GM12878 (cell line): ENCODE measurements at regions not wholly inside any gene's neighbourhood (a gene's known extent, or its start where the extent isn't known, plus 50 kb on each side); places are given as distances from the start of the nearest gene placed in this dataset.

ENCODE experiments used
- ASH2L ChIP-seq: fragments of 300-600, 200-600 bp; sonication (generic); IDR thresholded peaks from 2 replicates; pipeline ENCODE4 v1.6.1; 2017; ENCODE audit warnings: low read depth, mild to moderate bottlenecking, borderline replicate concordance
- BACH1 ChIP-seq: fragments of 450-650 bp; IDR thresholded peaks from 2 replicates; pipeline ENCODE4 v1.6.1; 2017; ENCODE audit warnings: mild to moderate bottlenecking, borderline replicate concordance
- CHD1 ChIP-seq: IDR thresholded peaks from 2 replicates; pipeline ENCODE4 v1.6.1; 2012; ENCODE audit warnings: low read depth, low read length, improper control_type of control experiment
- CHD2 ChIP-seq: IDR thresholded peaks from 2 replicates; pipeline ENCODE4 v1.6.1; 2011; ENCODE audit warnings: low read depth, low read length, improper control_type of control experiment, borderline replicate concordance
- EED ChIP-seq: sonication (generic); IDR thresholded peaks from 2 replicates; pipeline ENCODE4 v1.6.1; 2016; ENCODE audit warnings: antibody characterized with exemption, low read depth
- ETV6 ChIP-seq, 2 experiments: fragments of 450-650 bp in 1 of 2; IDR thresholded peaks in 1 of 2; conservative IDR thresholded peaks in 1 of 2; 2 replicates each; pipeline ENCODE4 v1.6.1; 2014; ENCODE audit warnings: antibody characterized with exemption in 1 of 2, borderline replicate concordance in 1 of 2, low read depth in 1 of 2, mild to moderate bottlenecking in 1 of 2, moderate library complexity in 1 of 2
- EZH2 ChIP-seq: IDR thresholded peaks from 2 replicates; pipeline ENCODE4 v1.6.1; 2012; ENCODE audit warnings: low read depth, mild to moderate bottlenecking, control low read depth, inconsistent platforms, low read length, borderline replicate concordance; ENCODE audit not compliant: control insufficient read depth
- FOS ChIP-seq: IDR thresholded peaks from 3 replicates; pipeline ENCODE4 v1.6.1; 2011; ENCODE audit warnings: borderline replicate concordance; ENCODE audit not compliant: insufficient read length; ENCODE audit errors: extremely low read depth
- FOXM1 ChIP-seq: IDR thresholded peaks from 2 replicates; pipeline ENCODE4 v1.6.1; 2012; ENCODE audit warnings: low read depth, mild to moderate bottlenecking, inconsistent platforms, low read length, moderate library complexity
- KLF5 ChIP-seq: fragments of 450-650 bp; IDR thresholded peaks from 2 replicates; pipeline ENCODE4 v1.6.1; 2014; ENCODE audit warnings: mild to moderate bottlenecking; ENCODE audit not compliant: partially characterized antibody
- MEF2B ChIP-seq: fragments of 450-650 bp; IDR thresholded peaks from 2 replicates; pipeline ENCODE4 v1.6.1; 2018; ENCODE audit warnings: mild to moderate bottlenecking, moderate library complexity; ENCODE audit not compliant: partially characterized antibody, poor library complexity, severe bottlenecking
- MTA2 ChIP-seq: fragments of 450-650 bp; IDR thresholded peaks from 2 replicates; pipeline ENCODE4 v1.6.1; 2016; ENCODE audit warnings: low read depth, mild to moderate bottlenecking, moderate library complexity
- NBN ChIP-seq: fragments of 450-650 bp; IDR thresholded peaks from 2 replicates; pipeline ENCODE4 v1.6.1; 2016
- NFIC ChIP-seq: IDR thresholded peaks from 2 replicates; pipeline ENCODE4 v1.6.1; 2012; ENCODE audit warnings: low read depth, mild to moderate bottlenecking, inconsistent platforms, low read length, moderate library complexity
- NR2F1 ChIP-seq: fragments of 450-650 bp; conservative IDR thresholded peaks from 2 replicates; pipeline ENCODE4 v1.6.1; 2017; ENCODE audit warnings: mild to moderate bottlenecking
- RB1 ChIP-seq: fragments of 450-650 bp; formaldehyde crosslinking; IDR thresholded peaks from 2 replicates; pipeline ENCODE4 v1.6.1; 2017; ENCODE audit warnings: mild to moderate bottlenecking, borderline replicate concordance
- SIN3A ChIP-seq: IDR thresholded peaks from 2 replicates; pipeline ENCODE4 v1.6.1; 2012; ENCODE audit warnings: low read depth, low read length, improper control_type of control experiment
- SMAD1 ChIP-seq: fragments of 450-650 bp; IDR thresholded peaks from 2 replicates; pipeline ENCODE4 v1.6.1; 2018; ENCODE audit warnings: mild to moderate bottlenecking, low read depth; ENCODE audit not compliant: partially characterized antibody
- STAT1 ChIP-seq: fragments of 450-650 bp; conservative IDR thresholded peaks from 2 replicates; pipeline ENCODE4 v1.6.1; 2014; ENCODE audit warnings: antibody characterized with exemption, mild to moderate bottlenecking
- STAT3 ChIP-seq: IDR thresholded peaks from 2 replicates; pipeline ENCODE4 v1.6.1; 2011; ENCODE audit warnings: low read depth, low read length, improper control_type of control experiment
- TAF1 ChIP-seq: IDR thresholded peaks from 2 replicates; pipeline ENCODE4 v1.6.1; 2011; ENCODE audit warnings: mild to moderate bottlenecking, low read depth, low read length, borderline replicate concordance
- TBL1XR1 ChIP-seq: IDR thresholded peaks from 2 replicates; pipeline ENCODE4 v1.6.1; 2012; ENCODE audit warnings: low read depth, low read length, improper control_type of control experiment
- TCF7 ChIP-seq: IDR thresholded peaks from 2 replicates; pipeline ENCODE4 v1.6.1; 2014; ENCODE audit warnings: antibody characterized with exemption, borderline replicate concordance
- ZZZ3 ChIP-seq: IDR thresholded peaks from 2 replicates; pipeline ENCODE4 v1.6.1; 2011; ENCODE audit warnings: low read depth; ENCODE audit not compliant: control insufficient read depth, insufficient read length
- TF ChIP-seq, protein P1 (sequence below): fragments of 450-650 bp; IDR thresholded peaks from 2 replicates; pipeline ENCODE4 v1.6.1; 2014; ENCODE audit warnings: mild to moderate bottlenecking
- TF ChIP-seq, protein P2 (sequence below): fragments of 450-650 bp; IDR thresholded peaks from 2 replicates; pipeline ENCODE4 v1.6.1; 2017; ENCODE audit warnings: mild to moderate bottlenecking
- TF ChIP-seq, protein P3 (sequence below): IDR thresholded peaks from 2 replicates; pipeline ENCODE4 v1.6.1; 2011; ENCODE audit warnings: borderline replicate concordance, low read depth, mild to moderate bottlenecking, moderate library complexity, low read length; ENCODE audit not compliant: insufficient read depth, poor library complexity, severe bottlenecking
- TF ChIP-seq, protein P4 (sequence below): IDR thresholded peaks from 2 replicates; pipeline ENCODE4 v1.6.1; 2012; ENCODE audit warnings: low read depth, low read length, improper control_type of control experiment

DNA sequence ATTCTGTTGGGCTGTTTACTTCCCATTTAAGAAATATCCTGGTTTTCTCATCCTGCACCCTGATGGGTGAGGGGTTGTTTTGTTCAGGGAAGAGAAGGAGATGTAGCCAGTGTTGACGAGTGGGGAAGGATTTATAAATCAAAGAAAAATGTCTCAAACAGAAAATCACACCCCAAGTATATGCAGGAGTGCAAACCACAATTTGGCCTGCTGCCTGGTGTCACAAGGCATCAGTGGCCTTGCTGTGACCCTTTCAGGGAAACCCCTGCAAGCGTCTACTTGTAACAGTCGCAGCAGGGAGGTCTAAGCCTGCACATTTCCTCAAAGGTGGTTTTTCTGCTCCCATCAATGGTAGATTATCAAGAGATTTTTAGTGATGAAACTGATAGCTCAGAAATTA lies 132.6 kb upstream of the LRRN1 start (continued):
- TF ChIP-seq RB1 = no peak
- no peak for TF ChIP-seq ASH2L
- TF ChIP-seq KLF5 = no peak
- TF ChIP-seq STAT3 = no peak
- TF ChIP-seq NFIC = peak; percentile 80
- TF ChIP-seq MEF2B = peak; percentile 54
- TF ChIP-seq, protein P1, sequence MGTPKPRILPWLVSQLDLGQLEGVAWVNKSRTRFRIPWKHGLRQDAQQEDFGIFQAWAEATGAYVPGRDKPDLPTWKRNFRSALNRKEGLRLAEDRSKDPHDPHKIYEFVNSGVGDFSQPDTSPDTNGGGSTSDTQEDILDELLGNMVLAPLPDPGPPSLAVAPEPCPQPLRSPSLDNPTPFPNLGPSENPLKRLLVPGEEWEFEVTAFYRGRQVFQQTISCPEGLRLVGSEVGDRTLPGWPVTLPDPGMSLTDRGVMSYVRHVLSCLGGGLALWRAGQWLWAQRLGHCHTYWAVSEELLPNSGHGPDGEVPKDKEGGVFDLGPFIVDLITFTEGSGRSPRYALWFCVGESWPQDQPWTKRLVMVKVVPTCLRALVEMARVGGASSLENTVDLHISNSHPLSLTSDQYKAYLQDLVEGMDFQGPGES = no peak
- no peak for TF ChIP-seq BACH1
- TF ChIP-seq FOS = no peak
- TF ChIP-seq SIN3A = no peak
- no peak for TF ChIP-seq CHD1
- TF ChIP-seq CHD2 = 0 out of 2 replicates have a peak, but pooled peaks have one; percentile 36
- TF ChIP-seq, protein P2, sequence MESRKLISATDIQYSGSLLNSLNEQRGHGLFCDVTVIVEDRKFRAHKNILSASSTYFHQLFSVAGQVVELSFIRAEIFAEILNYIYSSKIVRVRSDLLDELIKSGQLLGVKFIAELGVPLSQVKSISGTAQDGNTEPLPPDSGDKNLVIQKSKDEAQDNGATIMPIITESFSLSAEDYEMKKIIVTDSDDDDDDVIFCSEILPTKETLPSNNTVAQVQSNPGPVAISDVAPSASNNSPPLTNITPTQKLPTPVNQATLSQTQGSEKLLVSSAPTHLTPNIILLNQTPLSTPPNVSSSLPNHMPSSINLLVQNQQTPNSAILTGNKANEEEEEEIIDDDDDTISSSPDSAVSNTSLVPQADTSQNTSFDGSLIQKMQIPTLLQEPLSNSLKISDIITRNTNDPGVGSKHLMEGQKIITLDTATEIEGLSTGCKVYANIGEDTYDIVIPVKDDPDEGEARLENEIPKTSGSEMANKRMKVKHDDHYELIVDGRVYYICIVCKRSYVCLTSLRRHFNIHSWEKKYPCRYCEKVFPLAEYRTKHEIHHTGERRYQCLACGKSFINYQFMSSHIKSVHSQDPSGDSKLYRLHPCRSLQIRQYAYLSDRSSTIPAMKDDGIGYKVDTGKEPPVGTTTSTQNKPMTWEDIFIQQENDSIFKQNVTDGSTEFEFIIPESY = no peak
- TF ChIP-seq ZZZ3 = no peak
- TF ChIP-seq EZH2 = no peak
- no peak; the same call in 1 of the 2 replicates for TF ChIP-seq TAF1
- peak; percentile 82; the same call in 1 of the 2 replicates for TF ChIP-seq EED
- peak; percentile 92 for TF ChIP-seq NR2F1
- TF ChIP-seq SMAD1 = peak; percentile 70
- peak; percentile 58; the same call in 1 of the 2 replicates for TF ChIP-seq NBN
- TF ChIP-seq FOXM1 = peak; percentile 53; the same call in 1 of the 2 replicates
- peak; percentile 70; the same call in 1 of the 2 replicates for TF ChIP-seq TCF7
- TF ChIP-seq MTA2 = peak; percentile 84
- TF ChIP-seq, protein P3, sequence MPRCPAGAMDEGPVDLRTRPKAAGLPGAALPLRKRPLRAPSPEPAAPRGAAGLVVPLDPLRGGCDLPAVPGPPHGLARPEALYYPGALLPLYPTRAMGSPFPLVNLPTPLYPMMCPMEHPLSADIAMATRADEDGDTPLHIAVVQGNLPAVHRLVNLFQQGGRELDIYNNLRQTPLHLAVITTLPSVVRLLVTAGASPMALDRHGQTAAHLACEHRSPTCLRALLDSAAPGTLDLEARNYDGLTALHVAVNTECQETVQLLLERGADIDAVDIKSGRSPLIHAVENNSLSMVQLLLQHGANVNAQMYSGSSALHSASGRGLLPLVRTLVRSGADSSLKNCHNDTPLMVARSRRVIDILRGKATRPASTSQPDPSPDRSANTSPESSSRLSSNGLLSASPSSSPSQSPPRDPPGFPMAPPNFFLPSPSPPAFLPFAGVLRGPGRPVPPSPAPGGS = peak; percentile 74
- peak in 1 of 2 experiments; percentile 16; a peak in 1 of 4 replicates for TF ChIP-seq ETV6 (conservative IDR thresholded peaks at IDR 0.05 in 1 of 2, IDR thresholded peaks at IDR 0.05 in 1 of 2; ENCODE audit: borderline replicate concordance in 1 of 2, low read depth in 1 of 2)
- no peak for TF ChIP-seq STAT1
- TF ChIP-seq, protein P4, sequence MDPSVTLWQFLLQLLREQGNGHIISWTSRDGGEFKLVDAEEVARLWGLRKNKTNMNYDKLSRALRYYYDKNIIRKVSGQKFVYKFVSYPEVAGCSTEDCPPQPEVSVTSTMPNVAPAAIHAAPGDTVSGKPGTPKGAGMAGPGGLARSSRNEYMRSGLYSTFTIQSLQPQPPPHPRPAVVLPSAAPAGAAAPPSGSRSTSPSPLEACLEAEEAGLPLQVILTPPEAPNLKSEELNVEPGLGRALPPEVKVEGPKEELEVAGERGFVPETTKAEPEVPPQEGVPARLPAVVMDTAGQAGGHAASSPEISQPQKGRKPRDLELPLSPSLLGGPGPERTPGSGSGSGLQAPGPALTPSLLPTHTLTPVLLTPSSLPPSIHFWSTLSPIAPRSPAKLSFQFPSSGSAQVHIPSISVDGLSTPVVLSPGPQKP = no peak
- peak; percentile 83; the same call in 1 of the 2 replicates for TF ChIP-seq TBL1XR1
